ENCODE measurements at regions not wholly inside any gene's neighbourhood (a gene's known extent, or its start where the extent isn't known, plus 50 kb on each side); places are given as distances from the start of the nearest gene placed in this dataset.

GRCh38 chr2:120401275-120402066 lies 55.5 kb downstream of the INHBB start:
- Histone ChIP-seq H3K9ac (ENCODE audit: low read length) (no peak overlapping the region), H3K4me1 (ENCODE audit: control insufficient read depth, low read depth, low read length) (no peaks in the 10 kb centered on the region), H3K27ac (ENCODE audit: low read length) (no peak overlapping the region), H3K4me3 (ENCODE audit: low read length) (no peak overlapping the region), H3K27me3 (ENCODE audit: control insufficient read depth, insufficient read depth, low read length) (peaks cover under 1% of the 10 kb centered on the region), H3K36me3 (ENCODE audit: control insufficient read depth, low read depth, low read length) (no peaks in the 10 kb centered on the region), H3K9me3 (ENCODE audit: control insufficient read depth, low read depth, low read length) (no peaks in the 10 kb centered on the region)

- Histone ChIP-seq H3K9ac (ENCODE audit: low read length) (no peak overlapping the region), H3K27ac (ENCODE audit: low read length) (no peak overlapping the region), H3K4me3 (ENCODE audit: low read length) (no peak overlapping the region), H3K36me3 (ENCODE audit: control insufficient read depth, low read depth, low read length) (no peaks in the 10 kb centered on the region), H3K9me3 (ENCODE audit: control insufficient read depth, low read depth, low read length) (no peaks in the 10 kb centered on the region), H3K27me3 (ENCODE audit: control insufficient read depth, insufficient read depth, low read length) (no peaks in the 10 kb centered on the region), H3K4me1 (ENCODE audit: control insufficient read depth, low read depth, low read length) (no peaks in the 10 kb centered on the region)
Measured at GRCh38 chr2:120402067-120402433, 56.1 kb downstream of the INHBB start.

GRCh38 chr2:120402508-120402907 lies 56.6 kb downstream of the INHBB start:
- H3K4me1 ChIP-seq (ENCODE audit: control insufficient read depth, low read depth, low read length), result no peaks in the 10 kb centered on the region

GRCh38 chr2:120403261-120403660 lies 57.3 kb downstream of the INHBB start:
- H3K36me3 ChIP-seq (ENCODE audit: control insufficient read depth, low read depth, low read length), result no peaks in the 10 kb centered on the region
- no peaks in the 10 kb centered on the region for H3K9me3 ChIP-seq (ENCODE audit: control insufficient read depth, low read depth, low read length)
- H3K27ac ChIP-seq (ENCODE audit: low read length), result no peak overlapping the region
- no peak overlapping the region for H3K9ac ChIP-seq (ENCODE audit: low read length)
- H3K4me3 ChIP-seq (ENCODE audit: low read length), result no peak overlapping the region
- H3K4me1 ChIP-seq (ENCODE audit: control insufficient read depth, low read depth, low read length), result no peaks in the 10 kb centered on the region
- H3K27me3 ChIP-seq (ENCODE audit: control insufficient read depth, insufficient read depth, low read length), result no peaks in the 10 kb centered on the region

More at GRCh38 chr2:120402508-120402907, 56.6 kb downstream of the INHBB start:
- Histone ChIP-seq H3K27ac (ENCODE audit: low read length) (no peak overlapping the region), H3K9ac (ENCODE audit: low read length) (no peak overlapping the region), H3K27me3 (ENCODE audit: control insufficient read depth, insufficient read depth, low read length) (no peaks in the 10 kb centered on the region), H3K4me3 (ENCODE audit: low read length) (no peak overlapping the region), H3K36me3 (ENCODE audit: control insufficient read depth, low read depth, low read length) (no peaks in the 10 kb centered on the region), H3K9me3 (ENCODE audit: control insufficient read depth, low read depth, low read length) (no peaks in the 10 kb centered on the region)

- H3K4me1 ChIP-seq (ENCODE audit: control insufficient read depth, low read depth, low read length), result no peaks in the 10 kb centered on the region
- H3K36me3 ChIP-seq (ENCODE audit: control insufficient read depth, low read depth, low read length), result no peaks in the 10 kb centered on the region
- H3K9ac ChIP-seq (ENCODE audit: low read length), result no peak overlapping the region
- H3K9me3 ChIP-seq (ENCODE audit: control insufficient read depth, low read depth, low read length), result no peaks in the 10 kb centered on the region
- no peak overlapping the region for H3K4me3 ChIP-seq (ENCODE audit: low read length)
- H3K27ac ChIP-seq (ENCODE audit: low read length), result no peak overlapping the region
- no peaks in the 10 kb centered on the region for H3K27me3 ChIP-seq (ENCODE audit: control insufficient read depth, insufficient read depth, low read length)
Measured at GRCh38 chr2:120403676-120404075, 57.7 kb downstream of the INHBB start.

- H3K9ac ChIP-seq (ENCODE audit: low read length), result no peak overlapping the region
- no peak overlapping the region for H3K4me3 ChIP-seq (ENCODE audit: low read length)
- H3K27ac ChIP-seq (ENCODE audit: low read length), result no peak overlapping the region
- no peaks in the 10 kb centered on the region for H3K36me3 ChIP-seq (ENCODE audit: control insufficient read depth, low read depth, low read length)
- no peaks in the 10 kb centered on the region for H3K4me1 ChIP-seq (ENCODE audit: control insufficient read depth, low read depth, low read length)
- H3K27me3 ChIP-seq (ENCODE audit: control insufficient read depth, insufficient read depth, low read length), result no peaks in the 10 kb centered on the region
- no peaks in the 10 kb centered on the region for H3K9me3 ChIP-seq (ENCODE audit: control insufficient read depth, low read depth, low read length)
Measured at GRCh38 chr2:120404274-120404673, 58.3 kb downstream of the INHBB start.

GRCh38 chr2:120404941-120405758 lies 59.2 kb downstream of the INHBB start:
- H3K4me3 ChIP-seq (ENCODE audit: low read length), result no peak overlapping the region
- H3K9me3 ChIP-seq (ENCODE audit: control insufficient read depth, low read depth, low read length), result peaks cover 4% of the 10 kb centered on the region
- H3K9ac ChIP-seq (ENCODE audit: low read length), result no peak overlapping the region
- H3K27me3 ChIP-seq (ENCODE audit: control insufficient read depth, insufficient read depth, low read length), result no peaks in the 10 kb centered on the region
- H3K4me1 ChIP-seq (ENCODE audit: control insufficient read depth, low read depth, low read length), result no peaks in the 10 kb centered on the region
- no peaks in the 10 kb centered on the region for H3K36me3 ChIP-seq (ENCODE audit: control insufficient read depth, low read depth, low read length)
- no peak overlapping the region for H3K27ac ChIP-seq (ENCODE audit: low read length)

GRCh38 chr2:120405759-120406099 lies 59.8 kb downstream of the INHBB start:
- Histone ChIP-seq H3K9me3 (ENCODE audit: control insufficient read depth, low read depth, low read length) (peaks cover 4% of the 10 kb centered on the region), H3K9ac (ENCODE audit: low read length) (no peak overlapping the region), H3K27me3 (ENCODE audit: control insufficient read depth, insufficient read depth, low read length) (no peaks in the 10 kb centered on the region)

GRCh38 chr2:120406566-120406965 lies 60.6 kb downstream of the INHBB start:
- Histone ChIP-seq H3K9ac (ENCODE audit: low read length) (no peak overlapping the region), H3K9me3 (ENCODE audit: control insufficient read depth, low read depth, low read length) (peaks cover 4% of the 10 kb centered on the region), H3K4me1 (ENCODE audit: control insufficient read depth, low read depth, low read length) (no peaks in the 10 kb centered on the region), H3K36me3 (ENCODE audit: control insufficient read depth, low read depth, low read length) (no peaks in the 10 kb centered on the region), H3K27ac (ENCODE audit: low read length) (no peak overlapping the region), H3K4me3 (ENCODE audit: low read length) (no peak overlapping the region), H3K27me3 (ENCODE audit: control insufficient read depth, insufficient read depth, low read length) (no peaks in the 10 kb centered on the region)

More at GRCh38 chr2:120405759-120406099, 59.8 kb downstream of the INHBB start:
- Histone ChIP-seq H3K27ac (ENCODE audit: low read length) (no peak overlapping the region), H3K36me3 (ENCODE audit: control insufficient read depth, low read depth, low read length) (no peaks in the 10 kb centered on the region), H3K4me1 (ENCODE audit: control insufficient read depth, low read depth, low read length) (no peaks in the 10 kb centered on the region), H3K4me3 (ENCODE audit: low read length) (no peak overlapping the region)

GRCh38 chr2:120410487-120410886 lies 64.6 kb downstream of the INHBB start:
- Histone ChIP-seq H3K27me3 (ENCODE audit: control insufficient read depth, insufficient read depth, low read length) (no peaks in the 10 kb centered on the region), H3K36me3 (ENCODE audit: control insufficient read depth, low read depth, low read length) (no peaks in the 10 kb centered on the region), H3K9ac (ENCODE audit: low read length) (no peak overlapping the region), H3K27ac (ENCODE audit: low read length) (no peak overlapping the region), H3K9me3 (ENCODE audit: control insufficient read depth, low read depth, low read length) (peaks cover 4% of the 10 kb centered on the region), H3K4me1 (ENCODE audit: control insufficient read depth, low read depth, low read length) (peaks cover 4% of the 10 kb centered on the region), H3K4me3 (ENCODE audit: low read length) (no peak overlapping the region)

GRCh38 chr2:120415060-120415459 lies 69.1 kb downstream of the INHBB start:
- H3K9ac ChIP-seq (ENCODE audit: low read length), result no peak overlapping the region
- H3K27me3 ChIP-seq (ENCODE audit: control insufficient read depth, insufficient read depth, low read length), result peaks cover 3% of the 10 kb centered on the region
- no peak overlapping the region for H3K4me3 ChIP-seq (ENCODE audit: low read length)
- no peaks in the 10 kb centered on the region for H3K36me3 ChIP-seq (ENCODE audit: control insufficient read depth, low read depth, low read length)
- H3K27ac ChIP-seq (ENCODE audit: low read length), result no peak overlapping the region
- H3K4me1 ChIP-seq (ENCODE audit: control insufficient read depth, low read depth, low read length), result peaks cover 4% of the 10 kb centered on the region
- H3K9me3 ChIP-seq (ENCODE audit: control insufficient read depth, low read depth, low read length), result peaks cover under 1% of the 10 kb centered on the region
